B cell (primary cell): ENCODE measurements at regions not wholly inside any gene's neighbourhood (a gene's known extent, or its start where the extent isn't known, plus 50 kb on each side); places are given as distances from the start of the nearest gene placed in this dataset.

ENCODE experiments used
- EZH2 ChIP-seq: IDR thresholded peaks from 2 replicates; pipeline ENCODE4 v1.6.1; 2012; ENCODE audit warnings: borderline replicate concordance, low read depth, mild to moderate bottlenecking, moderate library complexity, low read length; ENCODE audit not compliant: insufficient read depth, poor library complexity, severe bottlenecking
- TF ChIP-seq, protein P1 (sequence below): fragments of 200-600 bp; IDR thresholded peaks from one replicate; pipeline ENCODE4 v1.8.0; 2022; ENCODE audit warnings: antibody characterized with exemption, mild to moderate bottlenecking

DNA sequence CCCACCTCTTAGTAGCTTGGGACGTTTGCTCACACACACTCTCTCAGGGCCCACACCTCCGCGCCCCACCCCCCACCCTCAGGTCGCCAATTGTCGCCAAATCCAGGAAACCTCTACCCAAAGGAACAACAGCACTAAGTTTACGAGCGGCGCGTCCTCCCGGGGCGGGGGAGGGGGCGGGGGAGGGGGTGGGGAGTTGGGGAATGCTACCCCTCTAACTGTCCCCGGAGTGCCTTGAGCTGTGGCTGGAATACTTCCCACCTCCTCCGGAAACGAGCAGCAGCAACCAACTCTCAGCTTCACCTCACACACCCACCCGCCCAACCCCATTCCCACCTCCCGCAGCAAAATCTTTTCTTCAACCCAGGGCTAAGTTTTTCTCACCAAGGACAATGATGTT lies 135.6 kb upstream of the ZIC3 start:
- TF ChIP-seq, protein P1, sequence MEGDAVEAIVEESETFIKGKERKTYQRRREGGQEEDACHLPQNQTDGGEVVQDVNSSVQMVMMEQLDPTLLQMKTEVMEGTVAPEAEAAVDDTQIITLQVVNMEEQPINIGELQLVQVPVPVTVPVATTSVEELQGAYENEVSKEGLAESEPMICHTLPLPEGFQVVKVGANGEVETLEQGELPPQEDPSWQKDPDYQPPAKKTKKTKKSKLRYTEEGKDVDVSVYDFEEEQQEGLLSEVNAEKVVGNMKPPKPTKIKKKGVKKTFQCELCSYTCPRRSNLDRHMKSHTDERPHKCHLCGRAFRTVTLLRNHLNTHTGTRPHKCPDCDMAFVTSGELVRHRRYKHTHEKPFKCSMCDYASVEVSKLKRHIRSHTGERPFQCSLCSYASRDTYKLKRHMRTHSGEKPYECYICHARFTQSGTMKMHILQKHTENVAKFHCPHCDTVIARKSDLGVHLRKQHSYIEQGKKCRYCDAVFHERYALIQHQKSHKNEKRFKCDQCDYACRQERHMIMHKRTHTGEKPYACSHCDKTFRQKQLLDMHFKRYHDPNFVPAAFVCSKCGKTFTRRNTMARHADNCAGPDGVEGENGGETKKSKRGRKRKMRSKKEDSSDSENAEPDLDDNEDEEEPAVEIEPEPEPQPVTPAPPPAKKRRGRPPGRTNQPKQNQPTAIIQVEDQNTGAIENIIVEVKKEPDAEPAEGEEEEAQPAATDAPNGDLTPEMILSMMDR, result no peak
- TF ChIP-seq EZH2, result no peak
